B cell (primary cell): ENCODE measurements at regions not wholly inside any gene's neighbourhood (a gene's known extent, or its start where the extent isn't known, plus 50 kb on each side); places are given as distances from the start of the nearest gene placed in this dataset.

ENCODE experiments used
- ATAC-seq: fragments of 200-7000 bp; cut with Tn5 transposase; one replicate; pipeline ENCODE4 v1.10.0; 2021; ENCODE audit warnings: low read depth, mild to moderate bottlenecking, moderate number of reproducible peaks, moderate library complexity
- CTCF ChIA-PET: fragments of 350-600 bp; sonication (Branson Sonifier 250); formaldehyde crosslinking; loops from one replicate; lab custom pipeline; 2021; ENCODE audit warnings: antibody characterized with exemption, inconsistent platforms; lab: Charles Lee
- POLR2A ChIA-PET: fragments of 350-600 bp; sonication (Branson Sonifier 250); formaldehyde crosslinking; loops from one replicate; lab custom pipeline; 2021; ENCODE audit warnings: antibody characterized with exemption; lab: Charles Lee
- DNase-seq: peaks from one replicate; pipeline ENCODE4 v3.0.0; 2013
- H2AFZ ChIP-seq: 2 replicates; pipeline ENCODE4 v1.6.1; 2012; ENCODE audit warnings: mild to moderate bottlenecking, low read depth, low read length; ENCODE audit not compliant: insufficient read depth, poor library complexity, severe bottlenecking
- H3K27ac ChIP-seq, 2 donors: 1 replicate in 1 of 2; 2 replicates in 1 of 2; pipeline ENCODE4 v1.5.1; 2012 to 2013; ENCODE audit warnings: low read length in 2 of 2, mild to moderate bottlenecking in 2 of 2, moderate library complexity in 1 of 2
- H3K27me3 ChIP-seq, 4 experiments: fragments of 200-600 bp in 1 of 4; sonication (generic) in 1 of 4; replicated peaks in 1 of 4; 1 replicate in 2 of 4; 2 replicates in 2 of 4; pipeline versions ENCODE4 v1.6.1 to v1.7.0; 2013 to 2016; ENCODE audit warnings: low read length in 3 of 4, mild to moderate bottlenecking in 2 of 4, mixed read lengths in 1 of 4, moderate library complexity in 1 of 4; ENCODE audit not compliant: insufficient read depth in 4 of 4, control insufficient read depth in 3 of 4; ENCODE audit errors: control extremely low read depth in 1 of 4
- H3K36me3 ChIP-seq, 2 experiments: replicated peaks in 1 of 2; 1 replicate in 1 of 2; 2 replicates in 1 of 2; pipeline versions ENCODE4 v1.6.1 to v1.7.1; 2013; ENCODE audit warnings: low read length in 1 of 2; ENCODE audit not compliant: insufficient read depth in 2 of 2, control insufficient read depth in 1 of 2; ENCODE audit errors: control extremely low read depth in 1 of 2, extremely low read depth in 1 of 2
- H3K4me1 ChIP-seq, 2 donors: fragments of 200-600 bp in 1 of 2; sonication (generic) in 1 of 2; 1 replicate in 1 of 2; 2 replicates in 1 of 2; pipeline versions ENCODE4 v1.5.1 to v1.6.1; 2013 to 2017; ENCODE audit warnings: low read length in 2 of 2; ENCODE audit not compliant: control insufficient read depth in 2 of 2, insufficient read depth in 2 of 2
- H3K4me2 ChIP-seq: replicated peaks from 2 replicates; pipeline ENCODE3; 2012; ENCODE audit warnings: mild to moderate bottlenecking, low read depth, low read length; ENCODE audit not compliant: poor library complexity, severe bottlenecking
- H3K4me3 ChIP-seq, 5 experiments: fragments of 200-600 bp in 1 of 5; sonication (generic) in 1 of 5; 1 replicate in 3 of 5; 2 replicates in 2 of 5; pipeline versions ENCODE4 v1.5.1 to v1.7.0; 2011 to 2016; ENCODE audit warnings: low read length in 4 of 5, mild to moderate bottlenecking in 4 of 5, low read depth in 2 of 5, control low read depth in 1 of 5, moderate library complexity in 1 of 5; ENCODE audit not compliant: insufficient read depth in 1 of 5; ENCODE audit errors: control extremely low read depth in 1 of 5, extremely low read depth in 1 of 5
- H3K79me2 ChIP-seq: fragments of 200-600 bp; sonication (generic); one replicate; pipeline ENCODE4 v1.6.0; 2016; ENCODE audit warnings: low read length; ENCODE audit not compliant: control insufficient read depth, insufficient read depth
- H3K9ac ChIP-seq: fragments of 200-600 bp; sonication (generic); 2 replicates; pipeline ENCODE4 v1.6.1; 2017; ENCODE audit warnings: mild to moderate bottlenecking, low read length, moderate library complexity
- H3K9me3 ChIP-seq, 3 donors: one replicate each; pipeline versions ENCODE4 v1.6.1 to v1.7.1; 2013; ENCODE audit warnings: low read length in 2 of 3; ENCODE audit not compliant: control insufficient read depth in 2 of 3, insufficient read depth in 1 of 3; ENCODE audit errors: control extremely low read depth in 1 of 3
- H4K20me1 ChIP-seq: 2 replicates; pipeline ENCODE4 v1.6.0; 2012; ENCODE audit warnings: mild to moderate bottlenecking, low read length; ENCODE audit not compliant: insufficient read depth, control insufficient read depth, poor library complexity, severe bottlenecking
- H3K27ac Mint-ChIP-seq: one replicate; pipeline ENCODE4 v1.8.0; 2021; ENCODE audit warnings: mixed read lengths
- H3K27me3 Mint-ChIP-seq: one replicate; pipeline ENCODE4 v1.8.0; 2021; ENCODE audit warnings: mixed read lengths
- H3K4me1 Mint-ChIP-seq: one replicate; pipeline ENCODE4 v1.8.0; 2021; ENCODE audit warnings: mixed read lengths
- H3K4me3 Mint-ChIP-seq: one replicate; pipeline ENCODE4 v1.8.0; 2021; ENCODE audit warnings: mixed read lengths
- H3K9me3 Mint-ChIP-seq: one replicate; pipeline ENCODE4 v1.8.0; 2022; ENCODE audit warnings: mixed read lengths; ENCODE audit not compliant: insufficient read depth
- EZH2 ChIP-seq: IDR thresholded peaks from 2 replicates; pipeline ENCODE4 v1.6.1; 2012; ENCODE audit warnings: borderline replicate concordance, low read depth, mild to moderate bottlenecking, moderate library complexity, low read length; ENCODE audit not compliant: insufficient read depth, poor library complexity, severe bottlenecking
- WGBS: methylation state at CpG from one replicate; pipeline ENCODE4 v1.1.5; 2013; ENCODE audit warnings: missing lambda C conversion rate; ENCODE audit not compliant: insufficient coverage; 5-methylcytosine and 5-hydroxymethylcytosine counted together
- intact Hi-C: fragments of 100-400 bp; cut with micrococcal nuclease; formaldehyde crosslinking; loops from one replicate; pipeline ENCODE4 v1.10.0; 2022
- TF ChIP-seq, protein P1 (sequence below): fragments of 200-600 bp; IDR thresholded peaks from one replicate; pipeline ENCODE4 v1.8.0; 2022; ENCODE audit warnings: antibody characterized with exemption, mild to moderate bottlenecking

DNA sequence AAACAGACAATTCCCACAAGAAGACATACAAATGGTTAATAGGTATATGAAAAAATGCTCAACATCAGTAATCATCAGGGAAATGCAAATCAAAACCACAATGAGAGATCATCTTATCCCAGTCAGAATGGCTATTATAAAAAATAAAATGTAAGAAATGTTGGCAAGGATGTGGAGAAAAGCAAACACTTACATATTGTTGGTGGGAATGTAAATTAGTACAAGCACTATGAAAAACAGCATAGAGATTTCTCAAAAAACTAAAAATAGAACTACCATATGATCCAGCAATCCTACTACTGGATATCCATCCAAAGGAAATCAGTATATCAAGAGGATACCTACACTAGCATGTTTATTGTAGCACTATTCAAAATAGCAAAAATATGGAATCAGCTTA lies 186.6 kb downstream of the NOL4 start:
- ChIA-PET CTCF (no interaction called here), POLR2A (no interaction called here)
- no peak overlapping the region for H3K4me3 ChIP-seq
- H3K9me3 ChIP-seq: peaks cover 0 to 3% (median 3%) of the 10 kb centered on the region in 3 donors
- H3K4me1 ChIP-seq: no peaks in the 10 kb centered on the region
- TF ChIP-seq EZH2: no peak
- TF ChIP-seq, protein P1, sequence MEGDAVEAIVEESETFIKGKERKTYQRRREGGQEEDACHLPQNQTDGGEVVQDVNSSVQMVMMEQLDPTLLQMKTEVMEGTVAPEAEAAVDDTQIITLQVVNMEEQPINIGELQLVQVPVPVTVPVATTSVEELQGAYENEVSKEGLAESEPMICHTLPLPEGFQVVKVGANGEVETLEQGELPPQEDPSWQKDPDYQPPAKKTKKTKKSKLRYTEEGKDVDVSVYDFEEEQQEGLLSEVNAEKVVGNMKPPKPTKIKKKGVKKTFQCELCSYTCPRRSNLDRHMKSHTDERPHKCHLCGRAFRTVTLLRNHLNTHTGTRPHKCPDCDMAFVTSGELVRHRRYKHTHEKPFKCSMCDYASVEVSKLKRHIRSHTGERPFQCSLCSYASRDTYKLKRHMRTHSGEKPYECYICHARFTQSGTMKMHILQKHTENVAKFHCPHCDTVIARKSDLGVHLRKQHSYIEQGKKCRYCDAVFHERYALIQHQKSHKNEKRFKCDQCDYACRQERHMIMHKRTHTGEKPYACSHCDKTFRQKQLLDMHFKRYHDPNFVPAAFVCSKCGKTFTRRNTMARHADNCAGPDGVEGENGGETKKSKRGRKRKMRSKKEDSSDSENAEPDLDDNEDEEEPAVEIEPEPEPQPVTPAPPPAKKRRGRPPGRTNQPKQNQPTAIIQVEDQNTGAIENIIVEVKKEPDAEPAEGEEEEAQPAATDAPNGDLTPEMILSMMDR: no peak
- H3K36me3 ChIP-seq: no peaks in the 10 kb centered on the region
- ATAC-seq (no peak), DNase-seq (no peak)
- Mint-ChIP-seq H3K9me3 (peaks cover 5% of the 10 kb centered on the region), H3K27ac (no peak overlapping the region), H3K27me3 (no peaks in the 10 kb centered on the region), H3K4me1 (no peaks in the 10 kb centered on the region), H3K4me3 (no peak overlapping the region)
- intact Hi-C loops: no loop called here
- H3K27me3 ChIP-seq: no peaks in the 10 kb centered on the region
- no peak overlapping the region for H2AFZ ChIP-seq
- H4K20me1 ChIP-seq: no peaks in the 10 kb centered on the region
- no peaks in the 10 kb centered on the region for H3K79me2 ChIP-seq
- no peak overlapping the region for H3K27ac ChIP-seq
- H3K4me2 ChIP-seq: no peak overlapping the region
- H3K9ac ChIP-seq: no peak overlapping the region

DNA sequence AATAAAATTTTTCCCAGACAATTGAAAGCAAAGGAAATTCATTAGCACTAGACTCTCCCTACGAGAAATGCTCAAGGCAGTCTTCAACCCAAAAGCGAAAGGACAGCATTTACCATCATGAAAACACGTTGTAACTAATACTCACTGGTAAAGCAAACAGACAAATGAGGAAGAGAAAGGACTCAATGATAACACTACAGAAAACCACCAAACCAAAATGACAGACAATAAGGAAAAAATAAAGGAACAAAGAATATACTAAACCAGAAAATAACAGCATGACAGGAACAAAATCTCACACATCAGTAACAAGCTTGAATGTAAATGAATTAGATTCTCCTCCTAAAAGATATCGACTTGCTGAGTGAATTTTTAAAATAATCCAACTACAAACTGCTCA lies 190.7 kb downstream of the NOL4 start:
- Histone ChIP-seq H3K9ac (no peak overlapping the region), H3K4me1 (no peaks in the 10 kb centered on the region), H3K79me2 (no peaks in the 10 kb centered on the region), H3K4me3 (no peak overlapping the region), H3K27me3 (no peaks in the 10 kb centered on the region), H4K20me1 (no peaks in the 10 kb centered on the region), H3K36me3 (no peaks in the 10 kb centered on the region), H3K4me2 (no peak overlapping the region), H2AFZ (no peak overlapping the region), H3K9me3 (peaks cover 0 to 15% (median 3%) of the 10 kb centered on the region in 3 donors), H3K27ac (no peak overlapping the region)
- Mint-ChIP-seq H3K27ac (no peak overlapping the region), H3K9me3 (peaks cover 5% of the 10 kb centered on the region), H3K27me3 (no peaks in the 10 kb centered on the region), H3K4me3 (no peak overlapping the region), H3K4me1 (no peaks in the 10 kb centered on the region)
- TF ChIP-seq EZH2: no peak
- TF ChIP-seq, protein P1: no peak
- DNase-seq (no peak), ATAC-seq (no peak)
- POLR2A ChIA-PET: no interaction called here
- intact Hi-C loops: no loop called here
- WGBS: no CpG with 5 or more reads among the region's 4 CpGs
- CTCF ChIA-PET: no interaction called here
